Choroid plexus epithelial cell (primary cell): ENCODE measurements at regions not wholly inside any gene's neighbourhood (a gene's known extent, or its start where the extent isn't known, plus 50 kb on each side); places are given as distances from the start of the nearest gene placed in this dataset.
A peak's percentile ranks its signal among the peaks of the same experiment; 100 is the strongest.
"Not testable (repeated sequence)": the region's sequence is repeated elsewhere in the genome, so short reads cannot be mapped to it uniquely, and the experiment has no call there.

ENCODE experiments used
- DNase-seq: peaks from one replicate; pipeline ENCODE4 v3.0.0-alpha.2; 2010; ENCODE audit warnings: low read depth
- H3K4me3 ChIP-seq: 2 replicates; pipeline ENCODE4 v1.5.1; 2011; ENCODE audit warnings: low read depth, mild to moderate bottlenecking, control low read depth, low read length, moderate library complexity
- TF ChIP-seq, protein P1 (sequence below): conservative IDR thresholded peaks from 2 replicates; pipeline ENCODE4 v1.5.1; 2011; ENCODE audit warnings: low read depth, mild to moderate bottlenecking, control low read depth, inconsistent platforms, low read length, moderate library complexity

DNA sequence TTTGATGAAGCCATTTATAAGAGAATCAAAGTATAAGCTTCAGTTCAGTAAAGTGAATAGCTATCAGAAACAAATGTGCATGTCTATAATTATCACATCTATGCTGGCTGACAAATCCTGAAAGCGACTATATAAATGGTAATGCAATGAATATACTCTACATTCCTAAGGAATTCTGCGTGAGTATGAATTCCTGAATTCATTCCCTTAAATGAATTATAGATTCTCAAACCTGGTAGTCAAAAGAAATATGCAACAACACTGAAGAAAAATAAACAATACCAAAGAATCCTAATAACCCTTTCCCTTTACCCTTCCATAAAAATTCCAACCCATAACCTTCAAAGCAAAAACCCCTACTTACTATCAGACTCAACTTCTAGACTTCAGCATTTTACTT is 416.6 kb upstream of the PMFBP1 start:
- TF ChIP-seq, protein P1, sequence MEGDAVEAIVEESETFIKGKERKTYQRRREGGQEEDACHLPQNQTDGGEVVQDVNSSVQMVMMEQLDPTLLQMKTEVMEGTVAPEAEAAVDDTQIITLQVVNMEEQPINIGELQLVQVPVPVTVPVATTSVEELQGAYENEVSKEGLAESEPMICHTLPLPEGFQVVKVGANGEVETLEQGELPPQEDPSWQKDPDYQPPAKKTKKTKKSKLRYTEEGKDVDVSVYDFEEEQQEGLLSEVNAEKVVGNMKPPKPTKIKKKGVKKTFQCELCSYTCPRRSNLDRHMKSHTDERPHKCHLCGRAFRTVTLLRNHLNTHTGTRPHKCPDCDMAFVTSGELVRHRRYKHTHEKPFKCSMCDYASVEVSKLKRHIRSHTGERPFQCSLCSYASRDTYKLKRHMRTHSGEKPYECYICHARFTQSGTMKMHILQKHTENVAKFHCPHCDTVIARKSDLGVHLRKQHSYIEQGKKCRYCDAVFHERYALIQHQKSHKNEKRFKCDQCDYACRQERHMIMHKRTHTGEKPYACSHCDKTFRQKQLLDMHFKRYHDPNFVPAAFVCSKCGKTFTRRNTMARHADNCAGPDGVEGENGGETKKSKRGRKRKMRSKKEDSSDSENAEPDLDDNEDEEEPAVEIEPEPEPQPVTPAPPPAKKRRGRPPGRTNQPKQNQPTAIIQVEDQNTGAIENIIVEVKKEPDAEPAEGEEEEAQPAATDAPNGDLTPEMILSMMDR: no peak
- no peak for DNase-seq
- H3K4me3 ChIP-seq: no peak overlapping the region

GRCh38 chr16:72578061-72578460 is 406.1 kb upstream of the PMFBP1 start:
- H3K4me3 ChIP-seq, DNase-seq: not testable (repeated sequence)

- TF ChIP-seq, protein P1: no peak
- no peak overlapping the region for H3K4me3 ChIP-seq
- DNase-seq: no peak
Observed at GRCh38 chr16:72576189-72576588, 404.2 kb upstream of the PMFBP1 start.

DNA sequence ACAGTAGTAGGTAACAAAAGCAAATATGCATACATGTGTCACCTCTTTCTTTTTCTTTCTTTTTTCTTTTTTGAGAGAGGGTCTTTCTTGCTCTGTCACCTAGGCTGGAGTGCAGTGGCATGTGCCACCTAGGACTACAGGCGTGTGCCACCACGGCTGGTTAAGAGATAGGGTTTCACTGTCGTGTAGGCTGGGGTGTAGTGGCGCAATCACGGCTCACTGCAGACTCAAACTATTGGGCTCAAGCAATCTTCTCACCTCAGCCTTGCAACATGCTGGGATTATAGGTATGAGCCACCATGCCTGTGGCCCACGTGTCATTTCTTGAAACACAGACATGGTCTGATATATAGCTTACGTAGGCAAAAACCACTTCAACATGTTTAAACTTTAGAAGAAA is 397.7 kb upstream of the PMFBP1 start:
- no peak for DNase-seq
- TF ChIP-seq, protein P1: no peak
- H3K4me3 ChIP-seq: no peak overlapping the region

DNA sequence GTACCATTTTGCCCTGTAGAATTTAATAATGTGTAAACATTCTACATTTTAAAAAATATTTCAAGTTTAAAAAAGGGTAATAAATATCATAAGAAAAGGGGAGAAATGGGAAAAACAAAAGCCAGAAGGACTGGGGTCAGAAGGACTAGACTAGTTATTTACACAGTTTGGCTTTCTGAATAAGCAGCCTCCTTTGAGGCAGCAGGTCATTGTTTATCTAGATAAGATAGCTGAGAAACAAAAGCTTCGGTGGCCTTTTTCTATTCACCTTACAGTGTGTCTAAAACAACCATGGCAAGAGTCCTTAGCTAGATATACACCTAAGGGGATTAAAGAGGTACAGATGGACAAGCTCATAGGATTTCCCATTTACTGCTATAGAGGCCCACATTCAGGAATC is 396.5 kb upstream of the PMFBP1 start:
- no peak overlapping the region for H3K4me3 ChIP-seq
- no peak for DNase-seq
- TF ChIP-seq, protein P1: no peak

DNA sequence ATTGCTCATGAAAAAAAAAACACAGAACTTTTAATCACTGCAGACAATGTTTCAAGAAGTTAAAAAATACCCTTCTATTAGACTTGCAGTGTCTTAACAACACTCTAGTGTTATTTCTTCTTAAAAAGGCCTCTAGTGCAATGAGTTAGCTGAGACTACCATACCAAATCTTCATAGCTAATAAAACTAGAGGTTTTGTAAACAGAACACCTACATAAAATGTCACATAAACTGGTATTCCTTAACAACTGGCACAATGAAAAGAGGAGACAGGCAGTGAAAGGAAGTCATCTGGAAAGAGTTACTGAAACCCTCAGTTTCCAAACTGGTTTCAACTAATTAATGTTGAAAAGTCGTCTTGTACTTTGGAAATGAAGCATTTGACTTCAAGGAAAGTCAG is 394.2 kb upstream of the PMFBP1 start:
- TF ChIP-seq, protein P1: no peak

GRCh38 chr16:72565106-72565505 is 393.2 kb upstream of the PMFBP1 start:
- DNase-seq: no peak
- no peak overlapping the region for H3K4me3 ChIP-seq
- TF ChIP-seq, protein P1: no peak

More for the DNA sequence above, 394.2 kb upstream of the PMFBP1 start:
- no peak overlapping the region for H3K4me3 ChIP-seq
- no peak for DNase-seq

- DNase-seq: peak; percentile 57
- TF ChIP-seq, protein P1: no peak
- H3K4me3 ChIP-seq: no peak overlapping the region
Observed at GRCh38 chr16:72560617-72561016, 388.7 kb upstream of the PMFBP1 start.
